ENCODE measurements at regions not wholly inside any gene's neighbourhood (a gene's known extent, or its start where the extent isn't known, plus 50 kb on each side); places are given as distances from the start of the nearest gene placed in this dataset.
"Not testable (repeated sequence)": the region's sequence is repeated elsewhere in the genome, so short reads cannot be mapped to it uniquely, and the experiment has no call there.

DNA sequence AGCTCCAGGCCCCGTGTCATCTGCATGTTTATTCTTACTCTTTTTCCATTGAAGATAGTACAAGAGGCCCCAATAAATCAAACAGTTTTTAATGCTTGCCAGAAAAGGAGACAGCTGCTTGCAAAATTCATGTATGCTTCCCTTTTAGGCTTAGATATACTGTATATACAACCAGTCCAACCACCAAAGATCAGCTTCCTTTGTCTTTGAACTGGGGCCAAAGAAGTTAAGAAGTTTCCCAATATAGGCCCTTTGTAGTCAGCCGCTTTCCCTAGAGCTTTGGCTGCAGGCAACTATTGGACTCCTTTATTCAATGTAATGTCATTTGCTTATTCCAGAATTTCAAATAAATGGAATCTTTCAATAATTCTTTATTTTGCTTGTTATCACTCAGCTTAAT, 1395.0 kb downstream of the GATA3 start:
- intact Hi-C loops (cut with DNase I), result no loop called here
- WGBS, 2 donors, result 78 to 79% methylated on average over 2 of the region's 2 CpGs

GRCh38 chr10:9450801-9451200, 1396.3 kb downstream of the GATA3 start:
- Histone ChIP-seq H3K27me3 (no peaks in the 10 kb centered on the region), H3K27ac (no peak overlapping the region), H3K4me3 (replicated peaks in 1 of 3) (no peak overlapping the region), H3K4me1 (no peaks in the 10 kb centered on the region), H3K9me3 (no peaks in the 10 kb centered on the region), H3K36me3 (no peaks in the 10 kb centered on the region)
- WGBS, 2 donors, result 59 to 78% methylated on average over 2 of the region's 2 CpGs
- TF ChIP-seq, protein P1, sequence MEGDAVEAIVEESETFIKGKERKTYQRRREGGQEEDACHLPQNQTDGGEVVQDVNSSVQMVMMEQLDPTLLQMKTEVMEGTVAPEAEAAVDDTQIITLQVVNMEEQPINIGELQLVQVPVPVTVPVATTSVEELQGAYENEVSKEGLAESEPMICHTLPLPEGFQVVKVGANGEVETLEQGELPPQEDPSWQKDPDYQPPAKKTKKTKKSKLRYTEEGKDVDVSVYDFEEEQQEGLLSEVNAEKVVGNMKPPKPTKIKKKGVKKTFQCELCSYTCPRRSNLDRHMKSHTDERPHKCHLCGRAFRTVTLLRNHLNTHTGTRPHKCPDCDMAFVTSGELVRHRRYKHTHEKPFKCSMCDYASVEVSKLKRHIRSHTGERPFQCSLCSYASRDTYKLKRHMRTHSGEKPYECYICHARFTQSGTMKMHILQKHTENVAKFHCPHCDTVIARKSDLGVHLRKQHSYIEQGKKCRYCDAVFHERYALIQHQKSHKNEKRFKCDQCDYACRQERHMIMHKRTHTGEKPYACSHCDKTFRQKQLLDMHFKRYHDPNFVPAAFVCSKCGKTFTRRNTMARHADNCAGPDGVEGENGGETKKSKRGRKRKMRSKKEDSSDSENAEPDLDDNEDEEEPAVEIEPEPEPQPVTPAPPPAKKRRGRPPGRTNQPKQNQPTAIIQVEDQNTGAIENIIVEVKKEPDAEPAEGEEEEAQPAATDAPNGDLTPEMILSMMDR (IDR thresholded peaks at IDR 0.05), result no peak
- no peak for TF ChIP-seq POLR2A (IDR thresholded peaks at IDR 0.05)
- intact Hi-C loops (cut with DNase I), result no loop called here
- no peak for DNase-seq

More for the DNA sequence above, 1395.0 kb downstream of the GATA3 start:
- no peaks in the 10 kb centered on the region for H3K36me3 ChIP-seq
- no peak for TF ChIP-seq POLR2A (IDR thresholded peaks at IDR 0.05)
- TF ChIP-seq, protein P1 (IDR thresholded peaks at IDR 0.05), result no peak
- H3K4me1 ChIP-seq, result no peaks in the 10 kb centered on the region
- no peak overlapping the region for H3K4me3 ChIP-seq (replicated peaks in 1 of 3)
- no peaks in the 10 kb centered on the region for H3K27me3 ChIP-seq
- DNase-seq, result no peak
- H3K27ac ChIP-seq, result no peak overlapping the region
- no peaks in the 10 kb centered on the region for H3K9me3 ChIP-seq

- WGBS, 2 donors, result 85 to 93% methylated on average over 2 of the region's 2 CpGs
- intact Hi-C loops (cut with DNase I), result no loop called here
- DNase-seq, result no peak
- no peaks in the 10 kb centered on the region for H3K36me3 ChIP-seq
- no peaks in the 10 kb centered on the region for H3K4me1 ChIP-seq
- H3K27me3 ChIP-seq, result no peaks in the 10 kb centered on the region
- no peak for TF ChIP-seq POLR2A (IDR thresholded peaks at IDR 0.05)
- TF ChIP-seq, protein P1 (IDR thresholded peaks at IDR 0.05), result no peak
- H3K9me3 ChIP-seq, result no peaks in the 10 kb centered on the region
- H3K4me3 ChIP-seq (replicated peaks in 1 of 3), result no peak overlapping the region
- no peak overlapping the region for H3K27ac ChIP-seq
Measured at GRCh38 chr10:9451211-9451773, 1396.8 kb downstream of the GATA3 start.

DNA sequence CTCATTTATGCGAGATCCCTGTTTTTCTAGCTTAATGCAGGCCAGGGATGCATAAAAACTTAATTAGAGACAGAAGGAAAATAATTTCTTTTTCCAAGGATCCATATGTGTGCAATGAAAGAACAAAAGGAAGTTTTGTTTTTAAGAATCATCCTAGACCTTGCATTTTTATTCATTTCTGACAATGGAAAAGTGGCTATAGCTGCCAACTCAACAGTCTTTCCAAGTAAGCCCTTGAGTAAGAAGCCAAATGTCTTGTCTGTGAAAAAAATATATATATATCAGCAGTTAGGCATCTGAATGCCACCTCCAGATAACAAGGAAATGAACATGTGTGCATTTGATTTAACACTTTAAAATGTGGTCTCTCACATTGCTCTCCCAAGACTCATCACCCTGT, 1397.6 kb downstream of the GATA3 start:
- intact Hi-C loops (cut with DNase I), result no loop called here
- no peak for TF ChIP-seq POLR2A (IDR thresholded peaks at IDR 0.05)
- TF ChIP-seq, protein P1 (IDR thresholded peaks at IDR 0.05), result no peak
- no peak for DNase-seq
- H3K9me3 ChIP-seq, result no peaks in the 10 kb centered on the region
- H3K27me3 ChIP-seq, result no peaks in the 10 kb centered on the region
- H3K4me1 ChIP-seq, result no peaks in the 10 kb centered on the region
- no peaks in the 10 kb centered on the region for H3K36me3 ChIP-seq
- no peak overlapping the region for H3K27ac ChIP-seq
- WGBS, 2 donors, result 71 to 80% methylated on average over 1 of the region's 1 CpG
- no peak overlapping the region for H3K4me3 ChIP-seq (replicated peaks in 1 of 3)

DNA sequence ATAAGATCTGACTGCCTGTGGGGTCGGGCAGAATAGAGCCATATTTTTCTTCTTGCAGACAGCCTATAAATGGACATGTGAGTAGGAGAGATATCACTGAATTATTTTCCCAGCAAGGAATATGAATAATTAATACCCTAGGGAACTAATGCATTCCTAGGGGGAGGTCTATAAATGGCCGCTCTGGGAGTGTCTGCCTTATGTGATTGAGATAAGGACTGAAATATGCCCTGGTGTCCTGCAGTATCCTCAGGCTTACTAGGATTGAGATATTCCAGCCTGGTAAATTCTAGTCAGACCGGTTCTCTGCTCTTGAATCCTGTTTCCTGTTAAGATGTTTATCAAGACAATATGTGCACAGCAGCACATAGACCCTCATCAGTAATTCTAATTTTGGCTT, 1399.4 kb downstream of the GATA3 start:
- H3K4me1 ChIP-seq; H3K27ac ChIP-seq; DNase-seq; H3K36me3 ChIP-seq; intact Hi-C loops (cut with DNase I); H3K4me3 ChIP-seq (replicated peaks in 1 of 3); H3K27me3 ChIP-seq; H3K9me3 ChIP-seq: not testable (repeated sequence)
- WGBS, 2 donors, result 74 to 86% methylated on average over 3 of the region's 3 CpGs

Measured in thyroid gland (tissue), 4 donors.